HUDEP-2 (cell line): ENCODE measurements at regions not wholly inside any gene's neighbourhood (a gene's known extent, or its start where the extent isn't known, plus 50 kb on each side); places are given as distances from the start of the nearest gene placed in this dataset.
"Not testable (repeated sequence)": the region's sequence is repeated elsewhere in the genome, so short reads cannot be mapped to it uniquely, and the experiment has no call there.

Experiments used
- DNase-seq, 76 experiments: peaks; one replicate each; lab custom pipeline; 2025; ENCODE audit not compliant: unreplicated experiment in 76 of 76; lab: John Stamatoyannopoulos, UW

DNA sequence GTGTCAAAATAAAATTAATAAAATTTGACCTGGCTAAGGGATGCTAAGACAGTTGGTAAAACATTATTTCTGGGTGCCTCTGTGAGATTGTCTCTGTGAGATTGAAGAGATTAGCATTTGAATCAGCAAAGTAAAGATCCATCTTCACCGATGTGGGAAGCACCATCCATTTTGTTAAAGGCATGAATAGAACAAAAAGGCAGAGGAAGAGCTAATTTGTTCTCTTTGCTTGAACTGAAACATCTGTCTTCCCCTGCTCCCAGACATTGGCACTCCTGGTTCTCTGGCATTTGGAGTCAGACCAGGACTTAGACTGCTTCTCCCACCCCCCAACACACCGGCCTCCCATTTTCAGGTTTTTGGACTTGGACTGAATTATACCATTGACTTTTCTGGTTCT lies 603.8 kb upstream of the LINC00305 start:
- no peak for DNase-seq

DNA sequence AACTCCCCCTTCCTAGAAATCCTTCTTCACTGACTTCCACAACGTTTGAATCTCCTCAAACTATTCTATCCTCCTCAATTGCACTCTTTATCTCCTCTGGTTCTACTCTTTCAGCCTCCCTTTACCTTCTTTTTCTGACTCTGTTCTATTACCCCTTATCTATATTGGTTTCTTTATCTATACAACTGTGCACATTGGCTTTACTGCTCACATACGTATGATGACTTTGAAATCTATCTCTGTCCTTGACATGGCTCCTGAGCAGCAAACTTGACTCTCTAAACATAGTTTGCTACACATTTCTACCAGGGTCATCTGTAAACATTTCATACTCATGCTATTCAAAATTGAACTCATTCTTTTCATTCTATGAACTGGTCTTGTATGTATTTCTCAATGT lies 601.0 kb upstream of the LINC00305 start:
- no peak for DNase-seq

DNA sequence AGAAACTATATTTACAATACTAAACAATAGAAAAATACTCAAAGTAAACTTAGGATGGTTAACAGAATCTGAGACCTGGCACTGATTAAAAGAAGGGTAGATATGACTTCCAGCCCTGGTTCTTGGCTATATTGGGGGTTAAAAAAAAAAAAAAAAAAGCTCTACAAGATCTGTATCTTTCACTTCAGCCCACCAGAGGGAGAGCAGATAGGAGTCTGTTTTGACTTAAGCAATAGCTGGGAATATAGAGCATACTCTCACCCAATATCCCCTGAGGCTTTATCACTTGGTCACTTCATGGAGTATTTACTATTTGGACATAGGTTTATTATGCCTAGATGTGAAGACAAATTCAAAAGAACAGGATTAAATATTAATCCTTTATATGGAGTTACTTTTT lies 598.9 kb upstream of the LINC00305 start:
- DNase-seq, result no peak

DNA sequence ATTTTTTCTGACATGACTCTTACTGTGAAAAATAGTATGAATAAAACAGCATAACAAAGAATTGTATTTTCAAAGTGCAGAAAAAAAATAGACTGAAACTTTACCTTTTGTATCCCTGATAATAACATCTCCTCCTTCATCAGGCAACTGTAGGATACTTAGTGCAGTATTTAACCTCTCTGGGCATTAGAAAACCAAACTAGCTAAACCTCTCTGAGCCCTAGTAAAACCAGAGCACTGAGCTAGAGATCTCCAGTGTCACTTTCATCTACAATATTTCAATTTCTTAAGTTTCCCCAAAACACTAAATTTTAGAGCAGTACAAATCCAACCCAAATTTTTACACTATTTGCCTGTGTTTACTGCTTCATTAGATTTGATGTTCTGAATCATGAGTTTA lies 594.0 kb upstream of the LINC00305 start:
- DNase-seq, result no peak

DNA sequence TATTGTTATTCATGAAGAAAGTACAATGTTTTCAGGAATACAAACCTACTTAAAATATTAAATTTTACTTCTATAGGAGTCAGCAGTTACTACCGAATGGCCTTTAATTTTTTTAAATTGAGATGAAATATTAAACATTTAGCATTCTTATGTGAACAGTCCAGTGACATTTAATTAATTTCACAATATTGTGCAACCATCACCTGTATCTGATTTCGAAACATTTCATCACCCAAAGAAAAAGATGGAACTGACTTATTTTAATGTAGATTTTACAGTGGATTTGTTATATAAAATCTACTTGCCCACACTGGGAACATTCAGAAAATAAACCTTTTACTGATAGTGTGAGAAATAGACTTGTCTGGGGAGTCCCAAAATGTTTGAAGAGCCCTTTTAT lies 585.2 kb upstream of the LINC00305 start:
- no peak for DNase-seq

DNA sequence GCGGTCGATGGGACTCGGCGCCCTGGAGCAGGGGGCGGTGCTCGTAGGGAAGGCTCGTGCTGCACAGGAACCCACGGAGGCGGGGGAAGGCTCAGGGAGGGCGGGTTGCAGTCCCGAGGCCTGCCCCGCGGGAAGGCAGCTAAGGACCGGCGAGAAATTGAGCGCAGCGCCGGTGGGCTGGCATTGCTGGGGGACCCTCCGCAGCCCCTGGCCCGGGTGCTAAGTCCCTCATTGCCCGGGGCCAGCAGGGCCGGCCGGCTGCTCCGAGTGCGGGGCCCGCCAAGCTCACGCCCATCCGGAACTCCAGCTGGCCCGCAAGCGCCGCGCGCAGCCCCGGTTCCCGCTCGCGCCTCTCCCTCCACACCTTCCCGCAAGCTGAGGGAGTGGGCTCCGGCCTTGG lies 576.8 kb upstream of the LINC00305 start:
- DNase-seq, result not testable (repeated sequence)

DNA sequence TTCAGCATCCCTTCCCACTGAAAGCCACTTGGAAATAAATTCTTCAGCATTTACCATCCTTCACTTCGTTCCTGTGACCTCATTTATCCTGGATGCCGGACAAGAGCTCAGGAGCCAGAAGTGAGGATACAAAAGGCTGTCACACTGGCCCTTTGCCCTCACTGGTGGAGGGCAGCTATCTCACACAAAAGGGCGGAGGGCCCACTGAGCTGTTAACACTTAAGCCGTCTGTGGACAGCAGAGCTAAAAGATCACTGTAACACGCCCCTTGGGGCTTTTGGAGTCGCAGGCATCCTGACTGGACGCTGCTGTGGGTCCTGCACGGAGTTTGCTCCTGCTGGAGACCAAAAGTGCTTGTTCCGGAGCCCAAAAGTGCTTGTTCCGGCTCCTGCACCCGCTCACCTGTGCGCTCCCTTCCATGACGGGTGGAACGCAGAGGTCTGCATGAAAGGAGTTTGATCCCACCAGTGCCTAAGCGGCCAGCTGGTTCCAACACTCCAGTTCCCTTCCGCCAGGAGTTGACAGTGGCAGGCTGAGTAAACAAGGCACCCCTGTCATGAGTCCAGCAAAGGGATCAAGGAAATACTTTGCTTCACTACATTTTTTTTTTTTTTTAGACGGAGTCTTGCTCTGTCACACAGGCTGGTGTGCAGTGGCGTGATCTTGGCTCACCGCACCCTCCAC lies 572.0 kb upstream of the LINC00305 start:
- no peak for DNase-seq

DNA sequence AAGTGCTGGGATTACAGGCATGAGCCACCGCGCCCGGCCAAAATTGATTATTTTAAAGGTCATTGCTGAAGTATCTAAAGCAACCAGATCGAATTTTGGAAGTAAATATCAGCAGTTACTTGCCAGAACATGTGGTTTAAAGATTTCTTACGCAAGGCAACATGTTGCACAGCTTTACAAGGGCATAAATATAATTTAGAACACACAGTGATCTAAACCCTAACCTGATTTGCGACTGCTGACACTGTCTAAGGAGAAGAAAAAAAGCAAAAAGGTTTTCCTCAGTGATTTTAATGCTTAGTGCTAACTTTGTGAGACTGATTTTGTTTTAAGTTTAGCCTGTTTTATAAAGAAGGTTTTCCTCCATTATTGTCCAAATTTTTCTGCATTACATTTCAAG lies 569.9 kb upstream of the LINC00305 start:
- DNase-seq, result no peak

DNA sequence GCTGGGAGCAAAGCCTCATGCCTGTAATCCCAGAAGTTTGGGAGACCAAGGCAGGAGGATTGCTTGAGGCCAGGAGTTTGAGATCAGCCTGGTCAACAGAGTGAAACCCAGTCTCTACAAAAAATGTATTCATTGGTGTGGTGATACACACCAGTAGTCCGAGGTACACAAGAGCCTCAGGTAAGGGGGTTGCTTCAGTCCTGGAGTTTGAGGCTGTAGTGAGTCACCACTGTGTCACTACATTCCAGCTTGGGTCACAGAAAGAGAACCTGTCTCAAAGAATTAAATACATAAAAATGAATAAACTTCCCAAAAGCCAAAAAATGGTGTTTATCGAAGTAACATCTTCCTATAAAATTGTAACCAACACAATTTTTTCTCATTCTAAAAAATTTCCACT lies 568.1 kb upstream of the LINC00305 start:
- DNase-seq, result no peak

DNA sequence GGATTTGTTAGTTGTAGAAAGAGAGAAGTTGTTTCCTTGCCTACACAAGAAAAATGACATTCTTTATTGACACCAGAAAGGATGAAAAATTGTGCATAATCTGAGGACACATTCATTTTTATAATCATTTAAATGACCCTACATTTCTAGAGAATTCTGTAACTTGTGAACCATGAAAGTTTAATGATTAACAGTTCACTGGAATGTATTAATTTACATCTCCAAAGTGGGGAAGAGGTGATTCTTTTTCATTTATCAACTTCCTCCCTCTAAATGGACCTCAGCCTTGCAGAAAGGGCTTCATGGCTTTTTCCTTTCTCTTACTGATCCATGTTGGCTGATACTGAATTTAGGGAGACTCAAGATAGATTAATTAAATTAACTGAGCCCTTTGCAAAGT lies 565.2 kb upstream of the LINC00305 start:
- no peak for DNase-seq

DNA sequence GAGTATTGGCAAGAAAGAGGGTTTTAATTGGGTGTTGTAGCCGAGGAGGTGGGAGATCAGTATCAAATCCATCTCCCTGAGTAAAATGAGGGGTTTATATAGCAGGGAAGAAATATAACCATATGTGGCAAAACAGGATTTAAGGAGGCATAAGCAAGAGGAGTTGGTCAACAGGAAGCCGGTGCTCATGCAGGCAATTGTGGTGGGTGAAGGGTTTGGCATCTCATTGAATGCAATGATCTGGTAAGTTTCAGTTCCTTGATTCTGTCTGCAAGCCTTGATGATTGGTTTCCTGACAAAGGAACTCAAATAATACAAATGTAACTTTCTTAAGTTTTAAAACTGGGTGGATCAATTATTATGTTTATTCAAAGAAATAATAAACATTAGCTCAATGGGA lies 564.4 kb upstream of the LINC00305 start:
- no peak for DNase-seq

DNA sequence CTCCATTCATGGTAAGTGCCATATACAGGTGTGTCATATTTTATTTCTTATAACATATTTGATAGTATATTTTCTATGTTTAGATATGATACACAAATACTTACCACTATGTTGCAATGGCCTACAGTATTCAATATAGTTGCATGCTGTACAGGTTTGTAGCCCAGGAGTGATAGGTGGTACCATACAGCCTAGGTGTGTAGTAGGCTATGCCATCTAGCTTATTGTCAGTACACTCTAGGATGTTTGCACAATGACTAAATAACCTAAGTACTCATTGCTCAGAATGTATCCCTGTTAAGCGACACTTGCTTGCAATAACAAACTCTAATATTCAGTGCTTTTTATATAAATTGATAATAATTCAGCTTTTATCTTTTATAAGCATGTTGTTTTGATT lies 563.1 kb upstream of the LINC00305 start:
- DNase-seq, result no peak

DNA sequence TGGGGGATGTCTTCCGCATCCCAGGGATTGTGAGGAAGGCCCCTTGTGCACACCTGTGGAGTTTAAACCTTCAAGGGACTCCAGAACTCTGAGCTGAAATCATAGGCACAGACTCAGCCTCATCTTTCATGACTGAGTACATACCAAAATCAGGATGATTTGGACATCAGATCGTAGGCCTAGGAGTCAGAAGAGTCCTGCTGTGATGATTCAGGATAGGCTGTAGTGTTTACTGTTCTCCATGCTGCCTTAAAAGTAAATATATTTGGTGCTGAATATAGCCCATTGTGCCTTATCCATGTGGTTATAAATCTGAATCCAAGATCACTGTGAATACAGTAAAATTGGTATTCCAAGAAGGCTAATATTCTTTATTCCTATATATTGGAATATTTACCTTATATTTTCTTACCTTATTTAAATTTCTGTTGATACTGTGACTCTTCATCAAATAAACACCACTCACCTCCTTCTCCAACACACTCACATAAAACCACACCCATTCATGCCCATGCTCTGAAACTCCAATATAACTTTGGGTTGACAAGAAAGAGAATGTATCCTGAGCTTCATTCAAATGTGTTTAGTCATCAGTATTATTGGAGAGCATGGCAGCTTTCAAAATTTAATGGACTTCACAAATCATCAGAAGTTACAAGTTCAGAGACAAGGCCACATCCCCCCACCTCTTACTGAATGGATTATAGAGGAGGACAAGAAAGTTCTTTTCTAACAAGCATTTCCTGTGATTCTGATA lies 561.4 kb upstream of the LINC00305 start:
- DNase-seq, result no peak

DNA sequence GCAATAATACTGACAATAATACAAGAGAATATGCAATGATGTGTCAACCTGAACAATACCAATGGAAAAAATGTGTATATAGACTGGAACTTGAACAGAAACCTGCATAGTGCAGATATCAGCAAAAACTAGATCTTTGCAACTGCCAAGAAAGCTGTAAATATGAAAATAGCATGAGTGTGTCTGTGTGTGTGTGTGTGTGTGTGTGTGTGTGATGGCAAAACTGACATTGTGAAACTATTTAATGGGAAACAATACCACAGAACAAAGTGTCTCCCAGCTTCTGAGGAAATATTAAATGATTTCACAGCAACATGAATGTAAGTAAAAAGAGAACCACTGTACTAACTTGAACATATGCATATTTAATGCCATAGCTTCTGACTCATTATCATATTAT lies 558.2 kb upstream of the LINC00305 start:
- no peak for DNase-seq

DNA sequence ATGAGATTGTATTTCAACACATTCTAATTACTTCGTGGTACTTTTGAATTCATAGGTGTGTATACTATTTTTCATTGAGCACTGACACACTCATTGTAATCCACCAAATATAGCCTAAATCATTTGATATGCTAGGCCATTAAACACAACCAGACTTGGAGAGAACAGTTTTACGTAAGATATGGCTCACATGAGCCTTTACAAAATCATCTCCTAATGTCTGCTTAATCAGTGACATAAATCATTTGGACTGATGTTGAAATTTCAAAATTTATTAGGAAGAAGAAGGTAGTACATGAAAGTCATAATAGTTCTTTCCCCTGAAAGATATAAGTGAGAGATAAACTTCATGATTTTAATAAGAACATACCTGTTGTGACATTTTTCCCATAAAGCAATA lies 550.2 kb upstream of the LINC00305 start:
- DNase-seq, result no peak

DNA sequence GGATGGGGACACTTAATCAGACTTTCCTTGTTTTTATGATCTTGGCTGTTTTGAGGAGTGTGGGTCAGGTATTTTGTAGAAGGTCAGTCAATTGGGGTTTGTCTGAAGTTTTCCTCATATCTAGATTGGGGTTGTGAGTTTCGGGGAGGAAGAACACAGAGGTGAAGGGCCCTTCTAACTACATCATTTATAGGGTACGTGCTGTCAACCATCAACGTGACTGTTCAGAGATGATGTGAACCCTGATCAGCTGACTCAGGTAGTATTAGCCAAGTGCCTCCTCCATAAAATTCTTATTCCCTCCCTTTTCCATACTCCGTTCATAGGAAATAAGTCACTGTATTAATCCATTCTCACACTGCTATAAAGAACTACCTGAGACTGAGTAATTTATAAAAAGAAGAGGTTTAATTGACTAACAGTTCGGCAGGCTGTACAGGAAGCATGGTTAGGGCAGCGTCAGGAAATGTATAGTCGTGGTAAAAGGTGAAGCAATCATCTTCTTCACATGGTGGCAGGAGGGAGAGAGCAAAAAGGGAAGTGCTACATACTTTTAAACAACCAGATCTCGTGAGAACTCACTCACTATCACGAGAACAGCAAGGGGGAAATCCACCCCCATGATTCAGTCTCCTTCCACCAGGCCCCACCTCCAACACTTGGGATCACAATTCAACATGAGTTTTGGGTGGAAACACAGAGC lies 547.1 kb upstream of the LINC00305 start:
- DNase-seq, result no peak

DNA sequence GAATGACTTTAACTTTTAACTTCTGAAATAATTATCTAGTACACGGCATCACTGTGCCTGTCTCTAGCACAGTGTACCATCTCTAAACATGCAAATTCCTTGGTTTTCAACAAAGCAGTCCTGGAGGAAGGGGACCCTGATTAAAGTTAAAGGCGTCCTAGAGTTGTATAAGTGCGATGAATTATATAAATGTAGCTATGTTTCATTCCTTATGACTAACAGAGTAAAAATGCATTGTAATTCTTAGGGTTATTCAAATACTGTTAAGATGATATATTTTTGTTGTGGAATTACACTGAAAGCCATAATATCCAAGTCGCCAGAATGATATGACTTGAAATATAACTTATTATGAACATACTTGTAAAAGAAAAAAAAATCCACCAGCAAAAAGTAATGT lies 544.9 kb upstream of the LINC00305 start:
- DNase-seq, result no peak

DNA sequence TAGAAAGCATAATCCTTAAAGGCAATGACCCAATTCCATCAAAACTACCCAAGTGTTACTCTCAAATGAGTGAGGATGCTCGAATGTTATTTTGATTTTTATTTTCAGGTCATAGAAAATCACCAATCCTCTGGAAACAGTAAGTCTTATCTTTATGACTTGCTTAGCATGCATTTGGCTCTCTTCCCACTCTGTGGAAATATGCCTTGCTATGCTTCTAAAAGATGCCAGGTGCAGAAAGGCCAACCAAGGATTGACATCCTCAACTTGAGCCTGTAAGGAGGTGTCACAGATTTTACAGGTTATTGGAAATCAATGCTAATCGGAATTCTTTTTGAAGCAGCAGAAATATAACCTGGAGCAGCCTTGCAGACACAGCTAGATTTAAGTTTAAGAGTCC lies 543.9 kb upstream of the LINC00305 start:
- no peak for DNase-seq

DNA sequence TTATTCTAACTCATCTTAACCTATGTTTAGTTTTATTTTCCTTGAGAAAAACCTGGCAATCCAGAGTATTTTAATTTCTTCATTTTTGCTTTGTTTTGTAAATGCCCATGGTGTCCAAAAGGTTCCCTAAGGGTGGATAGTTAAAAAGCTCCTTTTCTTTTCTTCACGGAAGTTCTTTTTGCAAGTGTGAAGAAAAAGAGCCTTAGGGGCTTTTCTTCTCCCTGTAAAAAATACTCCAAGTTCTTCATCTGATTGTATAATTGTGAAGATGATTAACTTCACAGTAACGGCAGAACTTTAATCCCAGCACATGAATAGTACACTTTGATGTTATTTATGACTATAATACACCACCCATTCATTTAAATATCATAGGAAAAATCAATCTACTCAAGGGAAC lies 530.2 kb upstream of the LINC00305 start:
- no peak for DNase-seq

DNA sequence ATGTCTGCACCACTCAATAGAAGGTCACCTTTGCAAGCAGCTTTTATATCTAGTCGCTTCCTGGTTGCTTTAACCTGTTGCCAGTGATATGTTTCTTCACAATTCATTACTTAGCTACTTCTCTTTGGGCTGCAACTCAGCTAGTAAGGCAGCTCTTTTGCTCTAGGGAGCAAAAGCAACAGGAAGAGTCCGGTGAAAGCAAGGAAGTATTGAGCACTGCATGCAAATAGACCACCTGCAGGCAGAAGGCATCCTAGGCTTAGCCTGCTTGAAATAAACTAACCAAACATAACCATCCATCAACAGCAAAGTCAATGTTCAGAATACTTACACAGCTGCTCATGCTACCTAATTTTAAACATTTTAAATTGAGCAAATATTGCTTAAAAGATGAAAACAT lies 529.2 kb upstream of the LINC00305 start:
- DNase-seq, result no peak

DNA sequence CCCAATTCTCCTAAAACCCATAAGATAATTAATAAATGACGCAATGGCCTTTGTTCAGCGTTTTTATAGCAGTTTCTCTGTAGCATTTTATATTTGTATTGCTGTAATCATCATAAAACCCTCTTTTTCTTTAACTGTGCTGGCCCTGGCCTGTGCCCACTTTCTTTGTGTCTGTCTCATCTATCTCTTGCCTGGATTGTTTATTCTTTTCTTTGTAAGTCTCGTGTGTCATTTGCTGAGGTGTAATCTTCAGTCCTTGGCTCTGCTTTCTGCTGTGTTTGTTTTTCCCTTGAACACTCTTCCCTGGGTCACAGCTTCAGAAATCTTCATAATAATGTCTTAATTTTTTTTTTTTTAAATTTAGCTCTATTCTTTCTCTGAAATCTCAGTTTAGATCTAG lies 525.8 kb upstream of the LINC00305 start:
- no peak for DNase-seq

DNA sequence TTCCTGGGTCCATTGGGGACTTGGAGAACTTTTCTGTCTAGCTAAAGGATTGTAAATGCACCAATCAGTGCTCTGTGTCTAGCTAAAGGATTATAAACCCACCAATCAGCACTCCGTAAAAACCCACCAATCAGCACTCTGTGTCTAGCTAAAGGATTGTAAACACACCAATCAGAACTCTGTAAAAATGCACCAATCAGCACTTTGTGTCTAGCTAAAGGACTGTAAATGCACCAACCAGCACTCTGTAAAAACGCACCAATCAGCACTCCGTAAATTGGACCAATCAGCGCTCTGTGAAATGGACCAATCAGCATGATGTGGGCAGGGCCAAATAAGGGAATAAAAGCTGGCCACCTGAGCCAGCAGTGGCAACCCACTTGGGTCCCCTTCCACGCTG lies 522.4 kb upstream of the LINC00305 start:
- not testable (repeated sequence) for DNase-seq
